Endodermal cell (in vitro differentiated cells): ENCODE measurements at regions not wholly inside any gene's neighbourhood (a gene's known extent, or its start where the extent isn't known, plus 50 kb on each side); places are given as distances from the start of the nearest gene placed in this dataset.

Source experiments
- DNase-seq: peaks from one replicate; pipeline ENCODE4 v3.0.0-alpha.2; 2017
- H3K27ac ChIP-seq: 2 replicates; pipeline ENCODE4 v1.5.1; 2013; ENCODE audit warnings: mild to moderate bottlenecking, low read depth, low read length, moderate library complexity
- H3K27me3 ChIP-seq: 2 replicates; pipeline ENCODE4 v1.6.1; 2013; ENCODE audit warnings: mild to moderate bottlenecking, low read length, moderate library complexity; ENCODE audit not compliant: insufficient read depth, control insufficient read depth, poor library complexity, severe bottlenecking
- H3K36me3 ChIP-seq: 2 replicates; pipeline ENCODE4 v1.7.0; 2013; ENCODE audit warnings: mild to moderate bottlenecking, low read length, moderate library complexity; ENCODE audit not compliant: control insufficient read depth, insufficient read depth
- H3K4me1 ChIP-seq: one replicate; pipeline ENCODE4 v1.7.0; 2013; ENCODE audit warnings: low read length; ENCODE audit not compliant: control insufficient read depth, insufficient read depth
- H3K4me3 ChIP-seq: 2 replicates; pipeline ENCODE4 v1.5.1; 2013; ENCODE audit warnings: mild to moderate bottlenecking, low read length, moderate library complexity
- H3K9ac ChIP-seq: 2 replicates; pipeline ENCODE4 v1.6.1; 2013; ENCODE audit warnings: mild to moderate bottlenecking, low read length, moderate library complexity; ENCODE audit not compliant: poor library complexity, severe bottlenecking; ENCODE audit errors: extremely low read depth
- H3K9me3 ChIP-seq: 2 replicates; pipeline ENCODE4 v1.6.1; 2013; ENCODE audit warnings: mild to moderate bottlenecking, low read length, moderate library complexity; ENCODE audit not compliant: control insufficient read depth
- H3K27ac Mint-ChIP-seq: 2 replicates; pipeline ENCODE4 v1.8.0; 2020; ENCODE audit warnings: mixed read lengths
- H3K27me3 Mint-ChIP-seq: 2 replicates; pipeline ENCODE4 v1.8.0; 2021; ENCODE audit warnings: mild to moderate bottlenecking, mixed read lengths; ENCODE audit not compliant: insufficient read depth
- H3K36me3 Mint-ChIP-seq: 2 replicates; pipeline ENCODE4 v1.8.0; 2020; ENCODE audit warnings: low read depth, mixed read lengths
- H3K4me1 Mint-ChIP-seq: 2 replicates; pipeline ENCODE4 v1.8.0; 2020; ENCODE audit warnings: mixed read lengths
- H3K4me3 Mint-ChIP-seq: 2 replicates; pipeline ENCODE4 v1.8.0; 2020; ENCODE audit warnings: mild to moderate bottlenecking, moderate library complexity, mixed read lengths
- H3K9me3 Mint-ChIP-seq: 2 replicates; pipeline ENCODE4 v1.8.0; 2020; ENCODE audit warnings: mild to moderate bottlenecking, mixed read lengths
- CTCF ChIP-seq: fragments of 200-600 bp; sonication (generic); conservative IDR thresholded peaks from 2 replicates; pipeline ENCODE4 v1.5.0; 2021; ENCODE audit warnings: antibody characterized with exemption, mild to moderate bottlenecking
- WGBS, 2 experiments: methylation state at CpG; one replicate each; pipeline versions ENCODE4 v1.1.5 to v1.1.7; 2013; ENCODE audit warnings: missing lambda C conversion rate in 2 of 2, mixed read lengths in 1 of 2; ENCODE audit not compliant: insufficient coverage in 1 of 2, insufficient read length in 1 of 2; 5-methylcytosine and 5-hydroxymethylcytosine counted together

GRCh38 chr6:166087852-166088251 lies 79.8 kb downstream of the TBXT start:
- no peak for TF ChIP-seq CTCF
- H3K36me3 Mint-ChIP-seq: no peaks in the 10 kb centered on the region
- Histone ChIP-seq H3K4me1 (no peaks in the 10 kb centered on the region), H3K9ac (no peak overlapping the region), H3K27ac (no peak overlapping the region), H3K4me3 (no peak overlapping the region), H3K36me3 (no peaks in the 10 kb centered on the region), H3K9me3 (no peaks in the 10 kb centered on the region), H3K27me3 (no peaks in the 10 kb centered on the region)
- no peaks in the 10 kb centered on the region for H3K9me3 Mint-ChIP-seq
- H3K27ac Mint-ChIP-seq: no peak overlapping the region
- WGBS, 2 experiments: 95% methylated on average over 1 of the region's 5 CpGs; no CpG with 5 or more reads in 1 of the 2 experiments
- DNase-seq: no peak
- no peaks in the 10 kb centered on the region for H3K4me1 Mint-ChIP-seq
- no peaks in the 10 kb centered on the region for H3K27me3 Mint-ChIP-seq
- no peak overlapping the region for H3K4me3 Mint-ChIP-seq

GRCh38 chr6:166087246-166087645 lies 80.4 kb downstream of the TBXT start:
- Histone ChIP-seq H3K9me3 (no peaks in the 10 kb centered on the region), H3K4me3 (no peak overlapping the region), H3K36me3 (no peaks in the 10 kb centered on the region), H3K4me1 (no peaks in the 10 kb centered on the region), H3K27me3 (no peaks in the 10 kb centered on the region), H3K9ac (no peak overlapping the region), H3K27ac (no peak overlapping the region)
- 82 to 96% methylated on average over 2 to 7 of the region's 7 CpGs for WGBS, 2 experiments
- Mint-ChIP-seq H3K36me3 (no peaks in the 10 kb centered on the region), H3K27ac (no peak overlapping the region), H3K4me3 (no peak overlapping the region), H3K4me1 (no peaks in the 10 kb centered on the region), H3K27me3 (no peaks in the 10 kb centered on the region), H3K9me3 (no peaks in the 10 kb centered on the region)
- DNase-seq: no peak
- TF ChIP-seq CTCF: no peak

- Histone ChIP-seq H3K4me3 (no peak overlapping the region), H3K9me3 (no peaks in the 10 kb centered on the region), H3K27me3 (no peaks in the 10 kb centered on the region), H3K27ac (no peak overlapping the region), H3K9ac (no peak overlapping the region), H3K4me1 (no peaks in the 10 kb centered on the region), H3K36me3 (no peaks in the 10 kb centered on the region)
- DNase-seq: no peak
- H3K4me1 Mint-ChIP-seq: no peaks in the 10 kb centered on the region
- no peaks in the 10 kb centered on the region for H3K27me3 Mint-ChIP-seq
- H3K36me3 Mint-ChIP-seq: no peaks in the 10 kb centered on the region
- peak overlapping the region; percentile 61 for H3K27ac Mint-ChIP-seq
- TF ChIP-seq CTCF: no peak
- H3K9me3 Mint-ChIP-seq: no peaks in the 10 kb centered on the region
- WGBS, 2 experiments: 98% methylated on average over 2 of the region's 2 CpGs; no CpG with 5 or more reads in 1 of the 2 experiments
- no peak overlapping the region for H3K4me3 Mint-ChIP-seq
These were observed 82.2 kb downstream of the TBXT start for GRCh38 chr6:166085500-166085899.
